Bronchial epithelial cell (primary cell): ENCODE measurements at regions not wholly inside any gene's neighbourhood (a gene's known extent, or its start where the extent isn't known, plus 50 kb on each side); places are given as distances from the start of the nearest gene placed in this dataset.
A peak's percentile ranks its signal among the peaks of the same experiment; 100 is the strongest.

Experiments used
- DNase-seq: peaks from one replicate; pipeline ENCODE4 v3.0.0-alpha.2; 2010; ENCODE audit warnings: low read depth
- FAIRE-seq: peaks from 2 replicates; lab custom pipeline; 2011; peaks lifted over from hg19 to GRCh38; lab: Jason Lieb, UNC
- H3K27me3 ChIP-seq: 2 replicates; pipeline ENCODE4 v1.5.1; 2011; ENCODE audit warnings: low read length; ENCODE audit not compliant: control insufficient read depth, insufficient read depth
- H3K36me3 ChIP-seq: 2 replicates; pipeline ENCODE4 v1.5.1; 2011; ENCODE audit warnings: low read length; ENCODE audit not compliant: control insufficient read depth, insufficient read depth
- H3K4me3 ChIP-seq: 2 replicates; pipeline ENCODE4 v1.5.1; 2011; ENCODE audit warnings: mild to moderate bottlenecking, low read depth, low read length, control low read depth
- CTCF ChIP-seq: IDR thresholded peaks from 2 replicates; pipeline ENCODE4 v1.5.1; 2011; ENCODE audit warnings: mild to moderate bottlenecking, moderate library complexity, low read length, control low read depth, inconsistent platforms; ENCODE audit not compliant: insufficient read depth, severe bottlenecking

DNA sequence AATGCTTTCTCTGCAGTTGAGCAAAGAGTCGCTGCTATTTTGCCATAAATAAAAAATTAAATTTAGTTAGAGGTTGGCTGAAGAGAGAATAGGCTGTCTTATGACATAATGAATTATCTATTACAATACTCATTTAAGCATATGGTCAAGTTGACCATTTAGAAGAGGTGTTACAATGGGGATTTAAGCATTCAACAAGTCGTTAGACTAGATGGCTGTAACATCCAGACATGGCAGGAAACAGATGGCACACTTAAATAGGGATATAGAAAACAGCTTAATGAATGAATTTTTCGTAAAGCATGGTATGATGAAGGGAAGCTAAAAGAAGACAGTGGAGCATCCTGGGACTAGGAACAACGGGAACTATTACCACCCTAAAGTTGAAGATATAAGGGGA lies 160.3 kb upstream of the PTPRD start:
- FAIRE-seq: no peak
- no peaks in the 10 kb centered on the region for H3K27me3 ChIP-seq
- no peak overlapping the region for H3K4me3 ChIP-seq
- no peak for DNase-seq
- TF ChIP-seq CTCF: no peak
- H3K36me3 ChIP-seq: no peaks in the 10 kb centered on the region

DNA sequence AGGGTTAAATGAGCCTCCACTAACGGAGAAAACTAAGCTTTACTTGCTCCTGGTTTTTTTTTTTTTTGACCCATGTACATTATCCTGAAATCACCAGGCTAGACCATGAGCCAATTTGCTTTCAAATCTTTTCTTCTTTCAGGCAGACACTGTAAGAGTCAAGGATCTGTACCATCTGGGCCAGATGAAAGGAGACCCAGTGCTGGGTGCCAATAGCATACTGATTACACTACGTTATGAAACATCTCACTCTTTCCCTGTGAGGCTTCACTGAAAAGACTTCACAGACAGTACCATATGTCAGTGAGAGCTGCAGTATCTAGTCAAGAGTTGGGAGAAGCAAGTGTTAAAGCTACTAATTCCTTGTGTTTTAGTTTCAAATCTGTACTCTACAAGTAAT lies 161.2 kb upstream of the PTPRD start:
- Histone ChIP-seq H3K36me3 (no peaks in the 10 kb centered on the region), H3K27me3 (no peaks in the 10 kb centered on the region), H3K4me3 (no peak overlapping the region)
- DNase-seq: no peak
- no peak for FAIRE-seq
- no peak for TF ChIP-seq CTCF

DNA sequence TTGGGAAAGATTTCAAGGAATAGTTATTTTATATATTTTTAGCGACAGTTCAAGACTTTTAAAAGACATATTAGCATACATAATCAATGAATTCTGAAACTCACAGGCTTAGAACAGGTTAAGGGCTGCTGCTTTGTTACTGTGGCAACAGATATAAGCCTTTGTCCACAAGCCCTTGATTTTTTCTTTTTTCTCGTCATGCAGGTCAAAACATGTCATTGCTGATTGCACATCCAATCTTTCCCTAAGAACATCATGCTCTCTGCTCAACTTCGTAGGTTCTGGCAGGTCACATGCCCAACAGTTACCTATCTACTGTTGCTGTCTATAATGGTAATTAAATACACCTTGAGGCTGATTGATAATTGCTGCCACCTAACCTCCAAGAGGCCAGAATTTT lies 172.5 kb upstream of the PTPRD start:
- Histone ChIP-seq H3K36me3 (no peaks in the 10 kb centered on the region), H3K4me3 (no peak overlapping the region), H3K27me3 (no peaks in the 10 kb centered on the region)
- DNase-seq (peak; percentile 29), FAIRE-seq (no peak)
- TF ChIP-seq CTCF: no peak

- no peak for FAIRE-seq
- no peaks in the 10 kb centered on the region for H3K36me3 ChIP-seq
- TF ChIP-seq CTCF: no peak
- no peak overlapping the region for H3K4me3 ChIP-seq
- H3K27me3 ChIP-seq: no peaks in the 10 kb centered on the region
- peak; percentile 3 for DNase-seq
Observed at GRCh38 chr9:10793306-10793705, 180.5 kb upstream of the PTPRD start.

DNA sequence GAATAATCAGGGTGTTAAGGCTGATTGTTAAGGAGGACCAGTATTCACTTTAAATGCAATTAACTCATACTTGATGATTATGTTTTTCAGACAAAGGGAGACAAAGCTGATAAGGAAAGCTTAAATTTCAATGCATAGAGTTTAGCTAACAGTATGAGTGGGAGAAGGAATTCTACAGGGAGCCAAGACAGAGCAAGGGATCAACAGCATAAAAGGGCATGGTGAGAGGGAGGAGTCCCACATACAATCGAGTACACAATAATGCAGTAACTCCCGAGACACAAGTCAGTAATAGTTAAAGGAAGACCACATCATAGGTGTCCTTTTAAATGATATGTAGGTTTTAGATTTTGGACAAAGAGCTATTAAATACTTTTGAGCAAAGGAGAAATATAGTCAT lies 191.7 kb upstream of the PTPRD start:
- no peak for FAIRE-seq
- Histone ChIP-seq H3K36me3 (no peaks in the 10 kb centered on the region), H3K4me3 (no peak overlapping the region), H3K27me3 (no peaks in the 10 kb centered on the region)
- no peak for DNase-seq
- no peak for TF ChIP-seq CTCF

- TF ChIP-seq CTCF: no peak
- DNase-seq: no peak
- no peak for FAIRE-seq
- Histone ChIP-seq H3K36me3 (no peaks in the 10 kb centered on the region), H3K4me3 (no peak overlapping the region), H3K27me3 (no peaks in the 10 kb centered on the region)
Observed at GRCh38 chr9:10806868-10807267, 194.1 kb upstream of the PTPRD start.
